Tibial artery (tissue), 4 donors: ENCODE measurements at regions not wholly inside any gene's neighbourhood (a gene's known extent, or its start where the extent isn't known, plus 50 kb on each side); places are given as distances from the start of the nearest gene placed in this dataset.

Experiments used
- DNase-seq, 2 donors: peaks; one replicate each; pipeline ENCODE4 v3.0.0-alpha.2; 2019
- H3K27ac ChIP-seq, 2 donors: fragments of 200-600 bp; sonication (generic) in 1 of 2; 1 replicate in 1 of 2; 2 replicates in 1 of 2; pipeline ENCODE4 v1.5.1; 2018 to 2019; ENCODE audit warnings: mild to moderate bottlenecking in 1 of 2
- H3K27me3 ChIP-seq, 2 donors: fragments of 200-600 bp; sonication (generic) in 1 of 2; one replicate each; pipeline versions ENCODE4 v1.5.1 to v1.6.0; 2016 to 2019
- H3K36me3 ChIP-seq, 3 donors: fragments of 200-600 bp; sonication (generic) in 2 of 3; one replicate each; pipeline ENCODE4 v1.5.1; 2016 to 2019; ENCODE audit warnings: mild to moderate bottlenecking in 2 of 3
- H3K4me1 ChIP-seq, 4 donors: fragments of 200-600 bp; sonication (generic) in 2 of 4; 1 replicate in 3 of 4; 2 replicates in 1 of 4; pipeline ENCODE4 v1.5.1; 2016 to 2019
- H3K4me3 ChIP-seq, 2 donors: fragments of 200-600 bp; sonication (generic) in 1 of 2; 1 replicate in 1 of 2; 2 replicates in 1 of 2; pipeline ENCODE4 v1.5.1; 2018 to 2019; ENCODE audit warnings: mild to moderate bottlenecking in 2 of 2
- H3K9me3 ChIP-seq, 3 donors: fragments of 200-600 bp; sonication (generic) in 1 of 3; one replicate each; pipeline ENCODE4 v1.5.1; 2016 to 2019
- CTCF ChIP-seq, 2 experiments: fragments of 200-600 bp in 1 of 2; fragments of 450-650 bp in 1 of 2; IDR thresholded peaks; one replicate each; pipeline ENCODE4 v1.5.1; 2017 to 2019; ENCODE audit warnings: antibody characterized with exemption in 2 of 2, mild to moderate bottlenecking in 1 of 2, moderate library complexity in 1 of 2
- intact Hi-C: fragments of 100-400 bp; cut with DNase I; formaldehyde crosslinking; loops from one replicate; pipeline ENCODE4 v1.15.0; 2023; ENCODE audit warnings: low total_unique reads

GRCh38 chr20:60113024-60113724, 155.0 kb downstream of the CDH26 start:
- intact Hi-C loops: no loop called here
- no peak for TF ChIP-seq CTCF (IDR thresholded peaks at IDR 0.05)
- Histone ChIP-seq H3K27ac (no peak overlapping the region), H3K4me1 (no peaks in the 10 kb centered on the region), H3K36me3 (no peaks in the 10 kb centered on the region), H3K9me3 (no peaks in the 10 kb centered on the region), H3K4me3 (no peak overlapping the region), H3K27me3 (peaks cover 0 to 10% of the 10 kb centered on the region in 2 donors)
- no peak for DNase-seq

GRCh38 chr20:60113771-60114170, 155.5 kb downstream of the CDH26 start:
- H3K9me3 ChIP-seq: no peaks in the 10 kb centered on the region
- H3K36me3 ChIP-seq: no peaks in the 10 kb centered on the region
- DNase-seq: no peak
- TF ChIP-seq CTCF (IDR thresholded peaks at IDR 0.05): no peak
- no peaks in the 10 kb centered on the region for H3K4me1 ChIP-seq
- no peak overlapping the region for H3K27ac ChIP-seq
- intact Hi-C loops: no loop called here
- peaks cover 0 to 12% of the 10 kb centered on the region in 2 donors for H3K27me3 ChIP-seq
- H3K4me3 ChIP-seq: no peak overlapping the region

GRCh38 chr20:60115451-60115850, 157.2 kb downstream of the CDH26 start:
- TF ChIP-seq CTCF (IDR thresholded peaks at IDR 0.05): no peak
- Histone ChIP-seq H3K4me3 (no peak overlapping the region), H3K36me3 (no peaks in the 10 kb centered on the region), H3K4me1 (no peaks in the 10 kb centered on the region), H3K27ac (no peak overlapping the region), H3K9me3 (no peaks in the 10 kb centered on the region), H3K27me3 (peaks cover 0 to 12% of the 10 kb centered on the region in 2 donors)
- peak in 1 of 2 donors; percentile 32 for DNase-seq
- intact Hi-C loops: no loop called here

GRCh38 chr20:60116128-60116909, 158.1 kb downstream of the CDH26 start:
- no peak overlapping the region for H3K27ac ChIP-seq
- H3K4me1 ChIP-seq: no peaks in the 10 kb centered on the region
- no peaks in the 10 kb centered on the region for H3K9me3 ChIP-seq
- DNase-seq: no peak
- no peak for TF ChIP-seq CTCF (IDR thresholded peaks at IDR 0.05)
- no peaks in the 10 kb centered on the region for H3K36me3 ChIP-seq
- no peak overlapping the region for H3K4me3 ChIP-seq
- intact Hi-C loops: no loop called here
- peaks cover 0 to 12% of the 10 kb centered on the region in 2 donors for H3K27me3 ChIP-seq

- H3K4me3 ChIP-seq: no peak overlapping the region
- no peaks in the 10 kb centered on the region for H3K36me3 ChIP-seq
- peaks cover 0 to 15% of the 10 kb centered on the region in 2 donors for H3K27me3 ChIP-seq
- H3K27ac ChIP-seq: no peak overlapping the region
- no peaks in the 10 kb centered on the region for H3K9me3 ChIP-seq
- TF ChIP-seq CTCF (IDR thresholded peaks at IDR 0.05): no peak
- intact Hi-C loops: no loop called here
- H3K4me1 ChIP-seq: no peaks in the 10 kb centered on the region
- DNase-seq: no peak
These were observed 158.8 kb downstream of the CDH26 start for GRCh38 chr20:60117065-60117464.
